RPMI7951 (cell line): ENCODE measurements at regions not wholly inside any gene's neighbourhood (a gene's known extent, or its start where the extent isn't known, plus 50 kb on each side); places are given as distances from the start of the nearest gene placed in this dataset.
"Not testable (repeated sequence)": the region's sequence is repeated elsewhere in the genome, so short reads cannot be mapped to it uniquely, and the experiment has no call there.

Experiments used
- DNase-seq: peaks from one replicate; pipeline ENCODE4 v3.0.0-alpha.2; 2012; ENCODE audit warnings: low read depth

- DNase-seq, result no peak
Observed at GRCh38 chr1:181948372-181948771, 113.1 kb downstream of the ZNF648 start.

DNA sequence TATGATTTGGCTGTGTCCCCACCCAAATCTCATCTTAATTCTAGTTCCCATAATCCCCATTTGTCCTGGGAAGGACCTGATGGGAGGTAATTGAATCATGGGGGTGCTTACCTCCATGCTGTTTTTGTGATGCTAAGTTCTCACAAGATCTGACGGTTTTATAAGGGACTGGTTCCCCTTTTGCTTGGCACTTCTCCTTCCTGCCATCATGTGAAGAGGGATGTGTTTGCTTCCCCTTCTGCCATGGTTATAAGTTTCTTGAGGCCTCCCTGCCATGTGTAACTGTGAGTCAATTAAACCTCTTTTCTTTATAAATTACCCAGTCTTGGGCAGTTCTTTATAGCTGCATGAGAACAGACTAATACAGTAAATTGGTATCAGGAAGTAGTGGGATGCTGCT, 114.1 kb downstream of the ZNF648 start:
- DNase-seq, result no peak

DNA sequence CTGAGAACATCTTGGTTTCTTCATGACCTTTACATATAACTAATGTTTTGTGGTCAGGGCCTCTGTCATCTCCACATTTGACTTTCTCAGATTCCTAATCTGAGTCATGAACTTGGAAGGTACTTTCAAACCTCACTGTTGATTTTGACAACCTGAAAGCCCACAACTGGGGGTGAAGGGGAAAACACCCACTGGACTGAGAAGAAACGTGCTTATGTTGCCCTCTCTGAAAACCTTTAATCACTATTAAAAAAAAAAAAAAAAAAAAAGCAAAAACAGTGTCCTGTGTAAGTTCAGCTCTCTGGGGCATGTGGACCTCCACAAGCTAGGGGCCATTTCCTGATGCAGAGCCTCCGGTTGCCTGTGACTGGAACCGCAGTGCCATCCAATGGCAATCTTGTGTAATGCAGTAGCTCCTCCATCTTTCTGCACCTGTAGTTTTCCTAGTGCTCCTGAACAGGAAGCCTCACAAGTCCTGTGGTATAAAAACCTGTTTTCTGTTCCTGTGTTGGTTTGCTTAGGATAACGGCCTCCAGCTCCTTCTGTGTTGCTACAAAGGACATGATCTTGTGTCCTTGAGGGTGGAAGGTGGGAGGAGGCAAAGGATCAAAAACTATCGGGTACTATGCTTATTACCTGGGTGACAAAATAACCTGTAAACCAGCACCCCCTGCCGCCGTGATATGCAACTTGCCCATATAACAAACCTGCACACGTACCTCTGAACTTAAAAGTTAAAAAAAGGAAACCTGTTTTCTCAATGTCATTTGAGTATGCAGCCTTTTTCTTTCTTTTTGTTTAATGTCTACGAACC, 124.5 kb downstream of the ZNF648 start:
- DNase-seq, result no peak

GRCh38 chr1:181936269-181936668, 125.2 kb downstream of the ZNF648 start:
- no peak for DNase-seq

GRCh38 chr1:181931873-181932272, 129.6 kb downstream of the ZNF648 start:
- DNase-seq, result no peak

GRCh38 chr1:181930187-181930586, 131.3 kb downstream of the ZNF648 start:
- no peak for DNase-seq

DNA sequence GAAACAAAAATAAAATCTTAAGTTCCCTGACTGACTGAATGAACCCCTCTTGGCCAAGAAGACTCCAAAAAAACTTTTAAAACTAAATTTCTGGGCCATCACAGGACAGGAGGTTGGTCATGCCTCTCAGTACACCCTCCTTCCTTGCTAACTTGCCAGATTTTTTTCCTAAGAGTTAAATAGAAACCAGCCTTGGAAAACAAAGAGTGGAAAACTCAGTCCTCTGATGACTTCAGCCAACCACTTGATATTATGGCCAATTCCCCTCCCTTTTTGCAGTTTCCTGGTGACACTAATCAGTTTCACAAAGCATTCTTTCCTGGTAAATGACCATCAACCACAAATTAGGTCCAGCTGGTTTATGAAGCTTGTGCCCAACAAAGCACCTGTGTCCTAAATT, 134.8 kb downstream of the ZNF648 start:
- no peak for DNase-seq

DNA sequence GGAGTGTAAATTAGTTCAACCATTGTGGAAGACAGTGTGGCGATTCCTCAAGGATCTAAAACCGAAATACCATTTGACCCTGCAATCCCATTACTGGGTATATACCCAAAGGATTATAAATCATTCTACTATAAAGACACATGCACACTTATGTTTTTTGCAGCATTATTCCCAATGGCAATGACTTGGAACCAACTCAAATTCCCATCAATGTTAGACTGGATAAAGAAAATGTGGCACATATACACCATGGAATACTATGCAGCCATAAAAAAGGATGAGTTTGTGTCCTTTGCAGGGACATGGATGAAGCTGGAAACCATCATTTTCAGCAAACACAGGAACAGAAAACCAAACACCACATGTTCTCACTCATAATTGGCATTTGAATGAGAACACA, 137.5 kb downstream of the ZNF648 start:
- not testable (repeated sequence) for DNase-seq

DNA sequence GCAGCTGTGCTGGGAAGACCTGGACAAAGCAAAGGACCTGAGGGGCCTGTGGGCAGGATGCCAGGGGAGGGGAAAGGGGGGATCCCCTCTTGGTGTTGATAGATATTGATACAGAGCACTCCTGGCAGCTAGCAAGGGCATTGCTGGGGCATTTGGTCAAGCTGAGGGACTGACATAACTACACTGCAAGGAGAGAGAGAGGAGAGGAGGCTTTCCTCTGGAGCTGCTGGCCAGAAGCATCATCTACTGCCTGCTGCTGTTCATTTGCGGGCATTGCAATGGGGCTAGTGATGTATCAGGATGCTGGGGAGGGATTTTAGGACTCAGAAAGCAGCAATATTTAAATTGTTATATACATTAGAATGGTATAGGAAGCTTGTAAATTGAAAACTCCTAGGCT, 142.0 kb downstream of the ZNF648 start:
- no peak for DNase-seq

- DNase-seq, result no peak
Observed at GRCh38 chr1:181918880-181919525, 142.5 kb downstream of the ZNF648 start.

GRCh38 chr1:181911715-181912114, 149.8 kb downstream of the ZNF648 start:
- DNase-seq, result no peak

- no peak for DNase-seq
Observed at GRCh38 chr1:181910905-181911304, 150.6 kb downstream of the ZNF648 start.

- no peak for DNase-seq
Observed at GRCh38 chr1:181909010-181909409, 152.5 kb downstream of the ZNF648 start.

DNA sequence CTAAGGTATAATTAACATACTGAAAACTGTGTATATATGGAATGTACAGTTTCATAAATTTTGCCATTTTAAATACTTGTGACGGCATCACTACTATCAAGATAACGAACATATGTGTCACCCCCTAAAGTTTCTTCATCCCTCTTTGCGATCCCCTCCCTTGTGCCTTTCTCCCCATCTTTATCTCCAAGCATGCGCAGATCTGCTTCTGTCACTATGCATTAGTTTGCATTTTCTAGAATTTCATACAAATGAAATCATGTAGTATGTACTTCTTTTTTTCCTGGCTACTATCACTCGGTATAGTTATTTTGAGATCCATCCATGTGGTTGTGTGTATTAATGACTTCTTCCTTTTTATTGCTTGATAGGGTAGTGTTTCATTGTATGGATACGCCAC, 154.9 kb downstream of the ZNF648 start:
- DNase-seq, result no peak

DNA sequence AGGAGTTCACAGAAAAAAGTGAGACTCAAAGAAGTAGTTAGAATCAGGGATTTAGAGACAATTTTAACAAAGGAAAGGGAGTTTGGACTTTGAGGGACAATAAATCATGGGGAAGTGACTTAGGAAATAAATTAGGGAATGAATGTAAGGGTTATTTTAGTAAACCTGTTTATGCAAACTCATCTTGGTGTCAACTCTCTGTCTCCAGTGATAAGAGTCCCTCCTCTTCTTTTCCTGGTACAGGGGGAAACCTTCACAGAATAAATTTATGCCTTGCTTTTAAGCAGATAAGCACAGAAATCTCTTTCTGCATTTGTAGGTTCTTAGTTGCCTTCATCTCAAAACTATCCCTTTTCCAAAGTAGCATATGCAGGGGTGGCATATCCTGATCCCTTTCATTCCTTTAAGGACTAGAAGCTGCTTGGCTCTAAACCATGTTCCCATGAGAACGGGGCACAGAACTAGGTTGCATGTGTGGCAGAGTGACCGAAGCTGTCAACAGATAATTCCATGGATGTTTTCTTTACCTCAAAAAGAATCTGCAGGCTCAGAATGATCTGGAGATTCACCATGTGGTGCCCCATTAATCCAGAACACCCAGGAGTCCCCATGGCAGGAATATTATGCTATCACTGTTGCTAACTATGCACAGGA, 155.4 kb downstream of the ZNF648 start:
- no peak for DNase-seq

DNA sequence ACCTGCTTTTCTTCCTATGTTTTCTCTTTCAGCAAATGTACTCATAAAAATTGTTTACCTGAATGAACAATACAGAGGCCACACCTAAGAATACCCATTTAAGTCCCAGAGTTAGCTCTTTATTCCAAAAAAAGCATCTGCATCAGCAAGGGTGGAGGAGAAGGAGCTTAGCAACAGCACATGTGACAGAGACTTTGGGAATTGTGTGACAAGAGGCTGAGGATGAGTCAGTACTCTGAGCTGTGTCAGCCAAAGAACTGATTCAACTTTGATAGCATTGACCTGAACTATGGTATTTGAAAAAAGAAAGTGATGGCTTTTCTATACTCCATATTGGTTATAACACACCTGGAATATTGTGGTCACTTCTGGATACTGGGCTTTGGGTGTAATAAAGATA, 162.7 kb downstream of the ZNF648 start:
- DNase-seq, result no peak

DNA sequence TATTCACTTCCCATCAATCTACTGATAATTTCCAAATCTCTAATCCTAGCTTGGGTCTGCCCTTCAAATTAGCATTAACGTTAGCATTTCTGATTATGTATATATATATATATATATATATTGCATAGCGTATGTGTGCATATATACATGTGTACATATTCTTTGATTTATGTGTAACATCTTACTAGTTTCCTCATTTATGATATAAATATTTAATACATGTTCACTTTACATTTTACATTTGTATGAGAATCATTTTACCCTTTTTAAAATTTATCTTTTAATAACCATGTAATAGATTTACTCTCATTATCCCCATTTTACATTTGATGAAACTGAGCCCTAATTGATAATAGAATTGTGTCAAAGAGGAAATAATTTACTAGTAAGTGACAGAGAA, 164.7 kb downstream of the ZNF648 start:
- DNase-seq, result no peak

GRCh38 chr1:181894439-181894859, 167.1 kb downstream of the ZNF648 start:
- DNase-seq, result no peak

DNA sequence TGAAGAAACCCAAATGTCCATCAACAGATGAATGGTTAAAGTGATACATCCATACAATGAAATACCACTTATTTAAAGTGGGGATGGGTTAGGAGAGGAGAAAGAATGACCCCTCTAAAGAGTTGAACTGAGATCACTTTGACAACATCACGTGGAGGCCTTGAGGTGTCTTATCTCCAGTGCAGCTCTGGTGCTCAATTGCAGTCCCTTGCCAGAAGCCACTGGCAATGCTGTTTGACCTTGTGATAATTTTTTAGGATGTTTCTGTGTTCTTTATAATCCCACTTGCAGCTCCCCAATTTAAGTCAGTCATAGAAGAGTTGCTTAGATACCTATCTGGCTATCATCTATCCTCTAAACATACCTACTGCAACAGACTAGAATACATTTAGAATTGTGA, 167.6 kb downstream of the ZNF648 start:
- no peak for DNase-seq

DNA sequence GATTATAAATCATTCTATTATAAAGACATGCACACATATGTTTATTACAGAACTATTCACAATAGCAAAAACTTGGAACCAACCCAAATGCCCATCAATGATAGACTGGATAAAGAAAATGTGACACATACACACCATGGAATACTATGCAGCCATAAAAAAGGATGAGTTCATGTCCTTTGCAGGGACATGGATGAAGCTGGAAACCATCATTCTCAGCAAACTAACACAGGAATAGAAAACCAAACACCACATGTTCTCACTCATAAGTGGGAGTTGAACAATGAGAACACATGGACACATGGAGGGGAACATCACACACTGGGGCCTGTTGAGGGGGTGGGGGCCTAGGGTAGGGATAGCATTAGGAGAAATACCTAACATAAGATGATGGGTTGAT, 168.4 kb downstream of the ZNF648 start:
- DNase-seq, result not testable (repeated sequence)

DNA sequence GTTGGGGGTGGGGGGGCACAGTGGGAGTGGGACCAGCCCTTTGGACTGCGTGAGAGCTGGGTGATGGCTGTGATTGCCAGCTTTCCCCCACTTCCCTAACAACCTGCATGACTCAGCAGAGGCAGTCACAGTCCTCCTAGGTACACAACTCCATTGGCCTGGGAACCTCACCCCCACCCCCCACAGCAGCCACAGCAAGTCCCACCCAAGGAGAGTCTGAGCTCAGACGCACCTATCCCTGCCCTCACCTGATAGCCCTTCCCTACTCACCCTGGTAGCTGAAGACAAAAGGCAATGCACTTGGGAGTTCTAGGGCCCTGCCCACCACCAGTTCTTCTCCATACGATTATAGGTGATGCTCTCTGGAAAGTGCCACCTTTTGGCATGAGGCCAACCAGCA, 188.9 kb downstream of the ZNF648 start:
- no peak for DNase-seq

- DNase-seq, result no peak
Observed at GRCh38 chr1:181863736-181864135, 197.8 kb downstream of the ZNF648 start.

DNA sequence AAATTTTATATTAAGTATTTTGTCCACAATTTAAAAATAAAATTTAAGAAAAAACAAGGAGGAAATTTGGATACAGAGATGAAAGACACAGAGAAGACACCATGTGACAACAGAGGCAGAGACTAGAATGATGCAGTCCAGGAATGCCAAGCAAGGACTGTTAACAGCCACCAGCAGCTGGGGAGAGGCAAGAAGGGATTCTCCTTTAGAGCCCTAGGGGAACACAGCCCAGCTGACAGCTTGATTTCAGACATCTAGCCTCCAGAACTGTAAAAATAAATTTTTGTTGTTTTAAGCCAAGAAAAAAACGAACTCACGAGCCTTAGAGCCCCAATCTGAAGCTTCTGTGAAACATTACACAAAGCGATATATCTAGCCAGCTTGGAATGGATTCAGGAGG, 198.5 kb downstream of the ZNF648 start:
- DNase-seq, result no peak
